GM23338 (cell line): ENCODE measurements at regions not wholly inside any gene's neighbourhood (a gene's known extent, or its start where the extent isn't known, plus 50 kb on each side); places are given as distances from the start of the nearest gene placed in this dataset.

Source experiments
- ATAC-seq: fragments of 200-7000 bp; cut with Tn5 transposase; 3 replicates; pipeline ENCODE4 v1.9.1; 2020
- DNase-seq: peaks from one replicate; pipeline ENCODE4 v3.0.0-alpha.2; 2015; ENCODE audit warnings: low spot score
- H2AFZ ChIP-seq: fragments of 200-600 bp; sonication (generic); 2 replicates; pipeline ENCODE4 v1.8.0; 2016; ENCODE audit warnings: antibody characterized with exemption, mild to moderate bottlenecking, moderate library complexity
- H3F3A ChIP-seq: fragments of 200-600 bp; sonication (generic); replicated peaks from 2 replicates; pipeline ENCODE4 v1.8.0; 2017; ENCODE audit warnings: antibody characterized with exemption, mixed run types, low read depth
- H3K27ac ChIP-seq: fragments of 200-600 bp; sonication (generic); 2 replicates; pipeline ENCODE4 v1.6.1; 2016; ENCODE audit warnings: low read depth
- H3K27me3 ChIP-seq: fragments of 200-600 bp; sonication (generic); 2 replicates; pipeline ENCODE4 v1.8.0; 2016; ENCODE audit warnings: mild to moderate bottlenecking, mixed run types, moderate library complexity; ENCODE audit not compliant: insufficient read depth
- H3K36me3 ChIP-seq: fragments of 200-600 bp; sonication (generic); 2 replicates; pipeline ENCODE4 v1.8.0; 2016; ENCODE audit warnings: mild to moderate bottlenecking; ENCODE audit not compliant: insufficient read depth
- H3K4me1 ChIP-seq: fragments of 200-600 bp; sonication (generic); 2 replicates; pipeline ENCODE4 v1.8.0; 2016; ENCODE audit warnings: mild to moderate bottlenecking, moderate library complexity; ENCODE audit not compliant: insufficient read depth
- H3K4me2 ChIP-seq: fragments of 200-600 bp; sonication (generic); 2 replicates; pipeline ENCODE4 v1.7.1; 2017; ENCODE audit warnings: mixed run types
- H3K4me3 ChIP-seq: fragments of 200-600 bp; sonication (generic); 2 replicates; pipeline ENCODE4 v1.6.1; 2016; ENCODE audit warnings: mixed run types
- H3K79me2 ChIP-seq: fragments of 200-600 bp; sonication (generic); replicated peaks from 2 replicates; pipeline ENCODE4 v1.8.0; 2017; ENCODE audit warnings: mild to moderate bottlenecking; ENCODE audit not compliant: insufficient read depth
- H3K9me2 ChIP-seq: fragments of 200-600 bp; sonication (generic); 2 replicates; pipeline ENCODE4 v1.8.0; 2017; ENCODE audit not compliant: insufficient read depth
- H4K20me1 ChIP-seq: fragments of 200-600 bp; sonication (generic); replicated peaks from 2 replicates; pipeline ENCODE4 v1.8.0; 2017; ENCODE audit warnings: mild to moderate bottlenecking; ENCODE audit not compliant: insufficient read depth
- H3K27ac Mint-ChIP-seq: 2 replicates; pipeline ENCODE4 v1.8.0; 2020; ENCODE audit warnings: inconsistent platforms, mild to moderate bottlenecking, moderate library complexity, mixed read lengths
- H3K27me3 Mint-ChIP-seq: 3 replicates; pipeline ENCODE4 v1.8.0; 2022; ENCODE audit warnings: low read depth, mild to moderate bottlenecking, moderate library complexity, mixed read lengths, inconsistent platforms; ENCODE audit not compliant: insufficient read depth, poor library complexity
- H3K36me3 Mint-ChIP-seq: 3 replicates; pipeline ENCODE4 v1.8.0; 2021; ENCODE audit warnings: low read depth, mild to moderate bottlenecking, inconsistent platforms, moderate library complexity, mixed read lengths
- H3K4me1 Mint-ChIP-seq: 3 replicates; pipeline ENCODE4 v1.8.0; 2020; ENCODE audit warnings: mild to moderate bottlenecking, inconsistent platforms, mixed read lengths
- H3K4me3 Mint-ChIP-seq: 3 replicates; pipeline ENCODE4 v1.8.0; 2021; ENCODE audit warnings: moderate library complexity, mild to moderate bottlenecking, inconsistent platforms, mixed read lengths
- H3K9me3 Mint-ChIP-seq: 3 replicates; pipeline ENCODE4 v1.8.0; 2020; ENCODE audit warnings: moderate library complexity, mild to moderate bottlenecking, inconsistent platforms, mixed read lengths
- NANOG ChIP-seq: IDR thresholded peaks from 2 replicates; pipeline ENCODE4 v1.6.1; 2016; ENCODE audit warnings: antibody characterized with exemption, borderline replicate concordance
- ZNF114 ChIP-seq: fragments of 250-450 bp; sonication (Bioruptor Pico); IDR thresholded peaks from 2 replicates; pipeline ENCODE4 v1.5.0; 2020; ENCODE audit warnings: mild to moderate bottlenecking, moderate library complexity
- ZNF331 ChIP-seq: fragments of 250-450 bp; sonication (Bioruptor Pico); IDR thresholded peaks from 2 replicates; pipeline ENCODE4 v1.5.0; 2020; ENCODE audit warnings: low read depth, mild to moderate bottlenecking, moderate library complexity
- TF ChIP-seq, protein P1 (sequence below): IDR thresholded peaks from one replicate; pipeline ENCODE4 v1.6.1; 2018; ENCODE audit warnings: antibody characterized with exemption; ENCODE audit not compliant: unreplicated experiment
- TF ChIP-seq, protein P2 (sequence below): fragments of 250-450 bp; sonication (Bioruptor Pico); IDR thresholded peaks from 2 replicates; pipeline ENCODE4 v1.5.0; 2020; ENCODE audit warnings: mild to moderate bottlenecking, moderate library complexity
- TF ChIP-seq, protein P3 (sequence below): IDR thresholded peaks from 2 replicates; pipeline ENCODE4 v1.6.1; 2016; ENCODE audit warnings: antibody characterized with exemption

DNA sequence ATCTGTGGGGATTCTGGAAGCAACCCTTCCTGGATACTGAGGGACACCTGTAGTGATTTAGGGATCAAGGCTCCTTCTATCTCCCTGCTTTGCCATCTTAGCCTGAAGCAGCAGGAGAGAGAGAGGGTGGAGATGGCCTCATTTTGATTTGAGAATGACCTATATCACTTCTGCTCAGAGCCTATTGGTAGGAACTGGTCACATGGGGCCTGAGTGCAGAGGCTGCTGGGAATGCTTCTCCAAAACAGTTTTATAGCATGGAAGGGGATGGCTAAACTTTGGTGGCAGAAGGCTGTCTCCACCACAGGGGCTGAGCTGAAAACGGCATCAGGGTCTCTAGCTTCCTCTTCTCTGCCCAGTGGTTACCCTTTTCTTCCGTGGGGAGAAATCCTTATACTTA lies 105.8 kb downstream of the TBX19 start:
- no peaks in the 10 kb centered on the region for H4K20me1 ChIP-seq
- no peaks in the 10 kb centered on the region for H3F3A ChIP-seq
- no peaks in the 10 kb centered on the region for H3K79me2 ChIP-seq
- Mint-ChIP-seq H3K36me3 (no peaks in the 10 kb centered on the region; the same call in 2 of the 3 replicates), H3K4me3 (no peak overlapping the region), H3K9me3 (no peaks in the 10 kb centered on the region; the same call in 2 of the 3 replicates), H3K27me3 (no peaks in the 10 kb centered on the region), H3K27ac (no peak overlapping the region), H3K4me1 (peaks cover 28% of the 10 kb centered on the region)
- ATAC-seq: no peak
- H2AFZ ChIP-seq: peak overlapping the region; percentile 56
- TF ChIP-seq, protein P1, sequence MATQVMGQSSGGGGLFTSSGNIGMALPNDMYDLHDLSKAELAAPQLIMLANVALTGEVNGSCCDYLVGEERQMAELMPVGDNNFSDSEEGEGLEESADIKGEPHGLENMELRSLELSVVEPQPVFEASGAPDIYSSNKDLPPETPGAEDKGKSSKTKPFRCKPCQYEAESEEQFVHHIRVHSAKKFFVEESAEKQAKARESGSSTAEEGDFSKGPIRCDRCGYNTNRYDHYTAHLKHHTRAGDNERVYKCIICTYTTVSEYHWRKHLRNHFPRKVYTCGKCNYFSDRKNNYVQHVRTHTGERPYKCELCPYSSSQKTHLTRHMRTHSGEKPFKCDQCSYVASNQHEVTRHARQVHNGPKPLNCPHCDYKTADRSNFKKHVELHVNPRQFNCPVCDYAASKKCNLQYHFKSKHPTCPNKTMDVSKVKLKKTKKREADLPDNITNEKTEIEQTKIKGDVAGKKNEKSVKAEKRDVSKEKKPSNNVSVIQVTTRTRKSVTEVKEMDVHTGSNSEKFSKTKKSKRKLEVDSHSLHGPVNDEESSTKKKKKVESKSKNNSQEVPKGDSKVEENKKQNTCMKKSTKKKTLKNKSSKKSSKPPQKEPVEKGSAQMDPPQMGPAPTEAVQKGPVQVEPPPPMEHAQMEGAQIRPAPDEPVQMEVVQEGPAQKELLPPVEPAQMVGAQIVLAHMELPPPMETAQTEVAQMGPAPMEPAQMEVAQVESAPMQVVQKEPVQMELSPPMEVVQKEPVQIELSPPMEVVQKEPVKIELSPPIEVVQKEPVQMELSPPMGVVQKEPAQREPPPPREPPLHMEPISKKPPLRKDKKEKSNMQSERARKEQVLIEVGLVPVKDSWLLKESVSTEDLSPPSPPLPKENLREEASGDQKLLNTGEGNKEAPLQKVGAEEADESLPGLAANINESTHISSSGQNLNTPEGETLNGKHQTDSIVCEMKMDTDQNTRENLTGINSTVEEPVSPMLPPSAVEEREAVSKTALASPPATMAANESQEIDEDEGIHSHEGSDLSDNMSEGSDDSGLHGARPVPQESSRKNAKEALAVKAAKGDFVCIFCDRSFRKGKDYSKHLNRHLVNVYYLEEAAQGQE: no peak
- TF ChIP-seq ZNF331 (CRISPR knock-in tag) (no peak), NANOG (no peak), ZNF114 (CRISPR knock-in tag) (no peak)
- TF ChIP-seq, protein P2, sequence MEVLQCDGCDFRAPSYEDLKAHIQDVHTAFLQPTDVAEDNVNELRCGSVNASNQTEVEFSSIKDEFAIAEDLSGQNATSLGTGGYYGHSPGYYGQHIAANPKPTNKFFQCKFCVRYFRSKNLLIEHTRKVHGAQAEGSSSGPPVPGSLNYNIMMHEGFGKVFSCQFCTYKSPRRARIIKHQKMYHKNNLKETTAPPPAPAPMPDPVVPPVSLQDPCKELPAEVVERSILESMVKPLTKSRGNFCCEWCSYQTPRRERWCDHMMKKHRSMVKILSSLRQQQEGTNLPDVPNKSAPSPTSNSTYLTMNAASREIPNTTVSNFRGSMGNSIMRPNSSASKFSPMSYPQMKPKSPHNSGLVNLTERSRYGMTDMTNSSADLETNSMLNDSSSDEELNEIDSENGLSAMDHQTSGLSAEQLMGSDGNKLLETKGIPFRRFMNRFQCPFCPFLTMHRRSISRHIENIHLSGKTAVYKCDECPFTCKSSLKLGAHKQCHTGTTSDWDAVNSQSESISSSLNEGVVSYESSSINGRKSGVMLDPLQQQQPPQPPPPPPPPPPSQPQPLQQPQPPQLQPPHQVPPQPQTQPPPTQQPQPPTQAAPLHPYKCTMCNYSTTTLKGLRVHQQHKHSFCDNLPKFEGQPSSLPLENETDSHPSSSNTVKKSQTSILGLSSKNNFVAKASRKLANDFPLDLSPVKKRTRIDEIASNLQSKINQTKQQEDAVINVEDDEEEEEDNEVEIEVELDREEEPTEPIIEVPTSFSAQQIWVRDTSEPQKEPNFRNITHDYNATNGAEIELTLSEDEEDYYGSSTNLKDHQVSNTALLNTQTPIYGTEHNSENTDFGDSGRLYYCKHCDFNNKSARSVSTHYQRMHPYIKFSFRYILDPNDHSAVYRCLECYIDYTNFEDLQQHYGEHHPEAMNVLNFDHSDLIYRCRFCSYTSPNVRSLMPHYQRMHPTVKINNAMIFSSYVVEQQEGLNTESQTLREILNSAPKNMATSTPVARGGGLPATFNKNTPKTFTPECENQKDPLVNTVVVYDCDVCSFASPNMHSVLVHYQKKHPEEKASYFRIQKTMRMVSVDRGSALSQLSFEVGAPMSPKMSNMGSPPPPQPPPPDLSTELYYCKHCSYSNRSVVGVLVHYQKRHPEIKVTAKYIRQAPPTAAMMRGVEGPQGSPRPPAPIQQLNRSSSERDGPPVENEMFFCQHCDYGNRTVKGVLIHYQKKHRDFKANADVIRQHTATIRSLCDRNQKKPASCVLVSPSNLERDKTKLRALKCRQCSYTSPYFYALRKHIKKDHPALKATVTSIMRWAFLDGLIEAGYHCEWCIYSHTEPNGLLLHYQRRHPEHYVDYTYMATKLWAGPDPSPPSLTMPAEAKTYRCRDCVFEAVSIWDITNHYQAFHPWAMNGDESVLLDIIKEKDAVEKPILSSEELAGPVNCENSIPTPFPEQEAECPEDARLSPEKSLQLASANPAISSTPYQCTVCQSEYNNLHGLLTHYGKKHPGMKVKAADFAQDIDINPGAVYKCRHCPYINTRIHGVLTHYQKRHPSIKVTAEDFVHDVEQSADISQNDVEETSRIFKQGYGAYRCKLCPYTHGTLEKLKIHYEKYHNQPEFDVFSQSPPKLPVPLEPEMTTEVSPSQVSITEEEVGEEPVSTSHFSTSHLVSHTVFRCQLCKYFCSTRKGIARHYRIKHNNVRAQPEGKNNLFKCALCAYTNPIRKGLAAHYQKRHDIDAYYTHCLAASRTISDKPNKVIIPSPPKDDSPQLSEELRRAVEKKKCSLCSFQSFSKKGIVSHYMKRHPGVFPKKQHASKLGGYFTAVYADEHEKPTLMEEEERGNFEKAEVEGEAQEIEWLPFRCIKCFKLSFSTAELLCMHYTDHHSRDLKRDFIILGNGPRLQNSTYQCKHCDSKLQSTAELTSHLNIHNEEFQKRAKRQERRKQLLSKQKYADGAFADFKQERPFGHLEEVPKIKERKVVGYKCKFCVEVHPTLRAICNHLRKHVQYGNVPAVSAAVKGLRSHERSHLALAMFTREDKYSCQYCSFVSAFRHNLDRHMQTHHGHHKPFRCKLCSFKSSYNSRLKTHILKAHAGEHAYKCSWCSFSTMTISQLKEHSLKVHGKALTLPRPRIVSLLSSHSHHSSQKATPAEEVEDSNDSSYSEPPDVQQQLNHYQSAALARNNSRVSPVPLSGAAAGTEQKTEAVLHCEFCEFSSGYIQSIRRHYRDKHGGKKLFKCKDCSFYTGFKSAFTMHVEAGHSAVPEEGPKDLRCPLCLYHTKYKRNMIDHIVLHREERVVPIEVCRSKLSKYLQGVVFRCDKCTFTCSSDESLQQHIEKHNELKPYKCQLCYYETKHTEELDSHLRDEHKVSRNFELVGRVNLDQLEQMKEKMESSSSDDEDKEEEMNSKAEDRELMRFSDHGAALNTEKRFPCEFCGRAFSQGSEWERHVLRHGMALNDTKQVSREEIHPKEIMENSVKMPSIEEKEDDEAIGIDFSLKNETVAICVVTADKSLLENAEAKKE (CRISPR knock-in tag): no peak
- TF ChIP-seq, protein P3, sequence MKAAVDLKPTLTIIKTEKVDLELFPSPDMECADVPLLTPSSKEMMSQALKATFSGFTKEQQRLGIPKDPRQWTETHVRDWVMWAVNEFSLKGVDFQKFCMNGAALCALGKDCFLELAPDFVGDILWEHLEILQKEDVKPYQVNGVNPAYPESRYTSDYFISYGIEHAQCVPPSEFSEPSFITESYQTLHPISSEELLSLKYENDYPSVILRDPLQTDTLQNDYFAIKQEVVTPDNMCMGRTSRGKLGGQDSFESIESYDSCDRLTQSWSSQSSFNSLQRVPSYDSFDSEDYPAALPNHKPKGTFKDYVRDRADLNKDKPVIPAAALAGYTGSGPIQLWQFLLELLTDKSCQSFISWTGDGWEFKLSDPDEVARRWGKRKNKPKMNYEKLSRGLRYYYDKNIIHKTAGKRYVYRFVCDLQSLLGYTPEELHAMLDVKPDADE: no peak
- H3K9me2 ChIP-seq: peaks cover 13% of the 10 kb centered on the region
- H3K36me3 ChIP-seq: no peaks in the 10 kb centered on the region
- no peak overlapping the region for H3K4me3 ChIP-seq
- no peak overlapping the region for H3K27ac ChIP-seq
- H3K4me1 ChIP-seq: peaks cover 22% of the 10 kb centered on the region
- no peak for DNase-seq
- peaks cover 10% of the 10 kb centered on the region for H3K27me3 ChIP-seq
- H3K4me2 ChIP-seq: peak overlapping the region; percentile 73; the same call in 1 of the 2 replicates
